Ramos (cell line): ENCODE measurements at regions not wholly inside any gene's neighbourhood (a gene's known extent, or its start where the extent isn't known, plus 50 kb on each side); places are given as distances from the start of the nearest gene placed in this dataset.

Experiments used
- in situ Hi-C: fragments of 300-500 bp; cut with MboI; formaldehyde crosslinking; loops from one replicate; pipeline ENCODE4 v1.14.3; 2022; ENCODE audit warnings: low sequenced_read_pairs; ENCODE audit not compliant: unreplicated experiment

DNA sequence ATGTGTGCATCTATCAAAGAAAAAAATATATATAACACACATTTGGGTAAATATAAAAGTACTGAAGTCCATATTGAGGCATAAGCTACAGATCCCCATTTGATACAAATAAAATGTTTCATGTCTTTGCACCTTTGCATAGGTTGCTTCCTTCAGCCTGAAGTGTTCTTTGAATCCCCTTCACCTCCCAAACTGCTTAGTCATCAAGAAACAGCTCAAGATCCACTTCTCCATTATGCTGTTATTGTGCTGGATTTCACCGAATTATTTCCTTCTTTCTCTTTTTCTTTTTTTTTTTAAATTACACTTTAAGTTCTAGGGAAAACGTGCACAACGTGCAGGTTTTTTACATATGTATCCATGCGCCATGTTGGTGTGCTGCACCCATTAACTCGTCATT lies 419.1 kb downstream of the ENC1 start:
- in situ Hi-C loops: no loop called here

DNA sequence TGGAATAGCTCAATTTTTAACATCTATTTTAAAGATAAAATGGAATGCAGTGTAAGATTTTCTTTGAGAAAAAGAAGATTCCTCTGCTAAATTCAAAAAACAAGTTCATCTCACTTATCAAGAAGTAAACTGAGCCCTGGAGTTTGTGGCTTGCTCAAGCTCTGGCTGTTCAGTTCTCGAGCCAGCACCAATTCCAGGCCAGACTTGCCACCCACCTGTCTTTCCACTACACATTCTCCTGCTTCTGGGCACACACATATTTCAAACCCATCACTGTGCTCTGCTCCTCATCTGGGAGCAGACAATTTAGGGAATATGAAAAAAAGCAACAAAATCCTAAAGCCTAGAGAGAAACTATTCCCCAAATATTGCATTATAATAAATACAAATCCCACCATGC lies 424.5 kb downstream of the ENC1 start:
- in situ Hi-C loops: no loop called here

DNA sequence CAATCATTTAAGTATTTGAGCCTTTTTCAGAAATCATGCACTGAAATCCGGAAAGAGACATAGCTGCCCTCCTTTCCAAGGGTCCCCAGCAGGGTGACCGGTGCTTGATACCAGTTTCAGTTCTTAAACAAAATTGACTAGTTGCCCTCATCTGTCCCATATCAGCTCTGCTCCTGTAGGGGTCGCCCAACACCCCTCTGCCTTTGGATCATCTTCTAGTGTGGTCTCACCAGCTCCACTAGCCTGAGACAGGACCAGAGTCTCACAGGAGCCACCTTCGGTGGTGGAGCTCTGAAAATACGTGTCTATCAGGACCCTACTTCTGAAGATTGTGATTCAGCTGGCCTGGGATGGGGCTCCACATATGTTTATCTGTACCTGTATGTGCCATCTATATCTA lies 428.2 kb downstream of the ENC1 start:
- in situ Hi-C loops: no loop called here

DNA sequence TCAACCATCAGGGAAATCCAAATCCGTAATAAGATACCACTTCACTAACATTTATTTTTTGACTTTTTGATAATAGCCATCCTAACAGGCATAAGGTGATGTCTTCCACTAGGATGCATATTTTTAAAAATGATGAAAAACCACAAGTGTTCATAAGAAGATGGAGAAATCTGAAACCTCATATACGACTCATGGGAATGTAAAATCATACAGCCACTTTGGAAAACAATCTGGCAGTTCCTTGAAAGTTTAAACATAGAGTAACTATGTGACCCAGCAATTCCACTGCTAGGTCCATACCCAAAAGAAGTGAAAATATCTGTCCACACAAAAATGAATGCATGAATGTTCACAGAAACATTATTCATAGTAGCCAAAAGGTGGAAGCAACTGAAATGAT lies 431.0 kb downstream of the ENC1 start:
- in situ Hi-C loops: no loop called here

DNA sequence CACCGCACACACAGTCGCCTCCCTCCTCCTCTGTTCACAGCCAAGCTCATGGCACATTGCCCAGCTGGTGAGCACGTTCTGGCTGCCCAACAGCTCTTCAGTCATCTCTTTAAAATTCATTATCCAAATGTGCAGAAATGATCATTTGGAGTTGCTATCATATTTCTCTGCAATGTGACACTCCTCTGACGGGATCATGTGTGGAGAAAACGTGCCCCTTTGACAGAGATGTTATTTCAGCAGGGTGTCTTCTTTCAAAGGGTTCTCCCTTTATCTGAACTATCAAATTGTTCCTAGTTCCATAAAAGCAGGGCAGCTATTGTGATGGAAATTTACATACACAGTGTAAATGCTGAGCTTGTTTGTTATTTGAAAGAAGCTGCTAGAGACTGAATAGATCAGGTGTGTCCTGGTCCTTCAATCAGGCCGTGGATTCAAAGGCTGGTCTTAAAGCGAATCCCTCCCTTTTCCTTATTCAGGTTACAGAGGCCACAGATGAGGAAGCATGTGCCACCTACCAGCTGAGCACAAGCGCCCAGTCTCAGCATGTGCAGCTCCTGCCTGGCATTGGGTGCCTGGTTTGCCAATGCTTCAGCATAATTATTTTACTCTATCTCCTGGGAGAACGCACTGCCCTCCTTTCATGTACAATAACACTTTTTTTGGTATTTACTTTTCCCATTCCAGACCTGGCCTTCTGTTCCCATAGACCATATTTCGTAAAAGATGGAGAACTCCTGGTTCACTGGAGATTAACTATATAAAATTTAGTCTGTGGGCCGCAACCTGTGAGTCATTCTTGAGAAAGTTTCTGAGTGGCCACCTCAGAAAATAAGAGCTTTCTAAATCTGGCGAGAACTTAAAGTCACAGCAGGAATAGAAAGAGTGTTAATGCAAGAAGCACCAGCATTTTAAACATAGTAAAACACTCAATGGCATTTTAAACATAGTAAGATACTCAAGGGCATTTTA lies 433.7 kb downstream of the ENC1 start:
- in situ Hi-C loops: no loop called here

DNA sequence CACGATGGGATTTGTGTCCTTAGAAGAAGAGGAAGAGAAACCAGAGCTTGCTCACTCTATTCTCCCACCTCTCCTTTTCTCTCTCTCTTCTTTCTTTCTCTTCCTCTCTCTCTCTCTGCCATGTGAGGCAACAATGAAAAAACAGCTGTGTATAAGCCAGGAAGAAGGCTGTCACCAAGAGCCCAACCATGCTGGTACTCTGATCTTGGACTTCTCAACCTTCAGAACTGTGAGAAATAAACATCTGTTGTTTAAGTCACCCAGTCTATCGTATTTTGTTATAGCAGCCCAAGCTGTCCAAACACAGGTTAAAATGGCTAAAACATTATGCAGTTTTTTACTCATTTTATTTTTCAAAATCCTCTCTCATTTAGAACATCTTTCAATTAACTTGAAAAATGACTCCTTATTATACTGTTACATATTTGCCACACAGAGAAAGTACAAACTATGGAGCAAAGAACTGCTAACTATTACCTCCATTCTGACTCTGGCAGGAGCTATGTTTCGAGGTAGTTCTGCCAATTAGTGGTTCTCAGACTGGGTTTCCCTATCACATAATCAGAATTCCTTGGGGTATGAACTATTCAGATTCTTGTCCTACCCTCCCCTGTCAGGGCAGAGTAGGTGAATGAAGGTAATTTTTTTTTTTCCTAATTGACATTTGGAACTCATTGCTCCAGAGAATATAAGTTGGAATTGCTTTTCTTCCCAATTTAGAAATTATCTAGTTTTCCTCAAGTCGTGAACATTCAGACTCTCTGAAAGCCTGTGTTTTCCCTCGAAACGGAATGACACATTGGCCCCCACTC lies 434.6 kb downstream of the ENC1 start:
- in situ Hi-C loops: no loop called here

DNA sequence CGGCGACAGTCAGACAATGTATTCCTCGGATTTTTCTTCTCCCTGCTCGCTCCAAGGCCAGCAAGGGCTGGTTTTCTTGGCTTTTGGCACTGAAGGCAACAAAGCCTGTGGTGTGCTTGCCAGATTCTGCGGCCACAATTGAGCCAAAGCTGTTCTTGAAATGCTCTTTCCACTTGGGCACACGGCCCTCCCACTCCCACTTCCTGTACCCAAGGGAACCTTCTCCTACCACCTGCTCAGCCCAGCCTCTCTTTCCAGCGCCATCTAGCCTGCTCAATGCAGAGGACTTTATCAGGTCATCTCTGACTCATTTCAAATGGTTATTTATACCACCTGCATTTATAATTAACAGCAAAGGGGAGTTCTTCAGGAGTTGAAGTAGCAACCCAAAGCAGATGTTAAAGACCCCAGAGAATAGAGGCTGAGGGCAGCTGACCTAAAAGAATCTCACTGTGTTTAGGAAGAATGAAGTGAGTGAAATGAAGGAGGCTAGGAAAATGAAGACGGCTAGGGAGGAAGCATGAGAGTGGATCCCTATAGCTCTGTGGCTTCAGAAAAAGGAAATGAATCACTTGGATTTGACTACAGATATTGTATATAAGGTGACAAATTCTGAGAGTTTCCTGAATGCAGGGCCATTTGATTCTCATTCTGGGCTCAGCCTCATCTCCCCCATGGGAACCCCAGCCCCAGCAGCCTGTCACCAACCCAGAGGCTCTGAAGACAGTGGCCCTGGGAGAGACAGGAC lies 439.0 kb downstream of the ENC1 start:
- in situ Hi-C loops: no loop called here

DNA sequence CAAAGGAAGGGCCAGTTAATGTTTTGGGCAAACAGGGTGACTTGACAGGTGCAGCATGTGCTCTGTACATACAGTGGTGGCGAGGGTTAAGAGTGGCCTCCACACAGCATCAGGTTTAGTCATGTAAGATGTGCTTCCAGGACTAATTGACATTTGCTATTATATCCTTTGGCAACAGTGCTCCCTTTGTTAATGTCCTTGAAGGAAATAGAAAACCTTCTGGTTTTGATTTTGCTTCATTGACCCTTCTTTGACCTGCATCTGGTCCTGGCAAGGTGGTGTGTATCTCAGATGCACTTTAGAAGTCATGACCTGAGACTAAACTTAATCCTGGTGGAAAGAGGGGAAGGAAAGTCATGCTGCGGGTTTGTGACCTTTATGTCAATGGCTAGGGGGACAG lies 440.0 kb downstream of the ENC1 start:
- in situ Hi-C loops: no loop called here

DNA sequence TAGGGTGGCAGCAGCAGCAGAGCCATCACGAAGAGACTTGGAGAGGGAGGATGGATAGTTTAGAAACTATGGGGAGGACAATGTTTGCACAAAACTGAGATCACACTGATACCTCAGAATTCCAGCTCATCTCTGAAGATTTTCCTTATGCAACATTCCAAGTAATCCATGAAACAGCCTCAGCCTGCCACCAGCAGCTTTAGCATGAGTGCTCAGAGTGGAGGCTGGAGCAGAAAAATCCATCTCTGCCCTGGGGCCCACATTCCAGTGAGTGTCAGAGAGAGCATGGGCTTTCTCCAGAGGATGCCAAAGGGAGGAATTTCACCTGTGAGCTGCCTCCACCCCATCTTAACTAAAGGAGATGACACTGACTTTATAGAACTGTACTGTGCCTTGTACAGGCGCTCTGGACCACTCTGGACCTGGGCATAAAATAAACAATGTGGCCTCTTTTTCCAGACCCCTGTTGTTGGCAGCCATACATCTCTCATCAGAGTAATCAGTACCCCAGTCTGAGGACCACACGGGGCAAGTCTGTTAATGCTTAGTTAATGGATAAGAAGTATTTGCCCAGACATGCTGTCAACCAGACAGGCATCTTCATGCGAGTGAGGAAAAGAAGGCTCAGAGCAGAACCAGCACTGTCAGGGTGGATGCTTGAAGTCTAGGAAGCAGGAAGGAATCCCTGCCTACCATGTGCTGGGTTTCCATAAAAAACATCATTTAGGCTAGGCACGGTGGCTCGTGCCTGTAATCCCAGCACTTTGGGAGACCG lies 440.9 kb downstream of the ENC1 start:
- in situ Hi-C loops: no loop called here

DNA sequence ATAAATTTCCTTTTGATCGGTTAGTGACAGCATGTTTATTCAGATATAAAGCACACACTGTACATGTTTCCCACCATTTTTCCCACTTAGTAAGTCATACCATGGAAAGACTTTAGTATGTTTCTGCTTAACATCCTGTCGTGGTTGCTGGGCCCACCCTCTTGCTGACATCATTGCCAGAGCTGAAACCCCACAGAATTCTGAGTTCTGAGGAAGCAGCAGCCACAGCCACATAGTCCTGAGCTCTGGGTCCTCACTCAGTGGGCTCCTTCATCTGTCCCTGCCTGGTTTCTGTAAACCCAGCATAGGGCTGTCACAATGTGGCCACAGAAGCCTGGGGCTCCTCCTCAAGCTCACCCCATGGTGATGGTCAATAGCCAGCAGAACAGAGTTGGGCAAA lies 441.5 kb downstream of the ENC1 start:
- in situ Hi-C loops: no loop called here

DNA sequence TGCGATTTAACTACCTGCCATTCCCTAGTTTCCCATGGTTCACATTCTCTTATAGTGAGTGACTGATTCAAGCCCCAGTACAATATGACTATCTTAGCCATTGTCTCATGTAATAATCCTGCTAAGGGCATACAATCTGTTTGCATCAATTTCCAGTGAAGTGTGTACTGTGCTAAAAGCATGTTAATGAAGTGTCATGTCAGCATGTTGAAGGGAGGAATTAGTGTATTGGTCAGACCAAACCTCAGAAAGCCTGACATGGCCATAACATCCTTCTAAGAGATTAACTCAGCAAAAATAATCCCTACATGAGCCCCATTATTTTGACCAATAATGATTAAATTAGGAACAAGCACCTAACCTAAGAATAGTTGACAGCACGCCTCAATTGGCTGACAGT lies 442.4 kb downstream of the ENC1 start:
- in situ Hi-C loops: no loop called here

DNA sequence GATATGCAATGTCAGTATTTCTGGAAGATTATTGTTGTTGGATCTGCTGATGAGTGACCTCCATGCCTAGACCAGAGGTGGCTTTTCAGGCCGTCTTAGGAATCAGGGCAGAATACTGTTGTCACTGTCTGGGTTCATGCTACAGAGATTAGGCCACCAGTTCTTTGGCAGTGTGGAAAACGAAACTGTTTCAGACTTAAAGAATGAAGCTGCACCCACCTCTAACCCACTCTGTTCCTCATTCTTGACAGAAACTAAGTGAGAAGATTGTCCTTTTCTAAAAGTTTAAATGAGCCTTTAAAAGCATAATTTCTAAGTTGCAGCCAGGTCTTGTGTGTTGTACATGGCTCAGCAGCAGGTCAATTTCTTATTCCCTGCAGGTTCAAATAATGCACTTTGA lies 444.3 kb downstream of the ENC1 start:
- in situ Hi-C loops: no loop called here

DNA sequence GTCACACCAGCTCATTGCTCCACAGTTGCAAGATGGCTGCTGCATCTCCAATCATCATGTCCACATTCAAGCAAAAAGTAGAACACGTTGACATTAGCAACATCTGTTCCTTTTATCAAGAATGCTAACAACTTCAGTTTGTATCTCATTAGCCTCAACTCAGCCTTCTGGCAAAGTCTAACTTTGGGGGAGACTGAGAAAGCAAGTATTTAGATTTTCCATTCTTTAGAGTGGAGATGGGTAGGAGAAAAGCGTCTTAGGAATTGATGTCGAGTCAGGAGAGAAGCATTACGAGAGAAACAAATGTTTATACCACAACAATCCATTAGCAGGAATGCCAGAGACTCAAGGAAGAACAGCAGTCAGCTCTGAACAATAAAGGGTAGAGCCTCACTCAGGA lies 446.3 kb downstream of the ENC1 start:
- in situ Hi-C loops: no loop called here

DNA sequence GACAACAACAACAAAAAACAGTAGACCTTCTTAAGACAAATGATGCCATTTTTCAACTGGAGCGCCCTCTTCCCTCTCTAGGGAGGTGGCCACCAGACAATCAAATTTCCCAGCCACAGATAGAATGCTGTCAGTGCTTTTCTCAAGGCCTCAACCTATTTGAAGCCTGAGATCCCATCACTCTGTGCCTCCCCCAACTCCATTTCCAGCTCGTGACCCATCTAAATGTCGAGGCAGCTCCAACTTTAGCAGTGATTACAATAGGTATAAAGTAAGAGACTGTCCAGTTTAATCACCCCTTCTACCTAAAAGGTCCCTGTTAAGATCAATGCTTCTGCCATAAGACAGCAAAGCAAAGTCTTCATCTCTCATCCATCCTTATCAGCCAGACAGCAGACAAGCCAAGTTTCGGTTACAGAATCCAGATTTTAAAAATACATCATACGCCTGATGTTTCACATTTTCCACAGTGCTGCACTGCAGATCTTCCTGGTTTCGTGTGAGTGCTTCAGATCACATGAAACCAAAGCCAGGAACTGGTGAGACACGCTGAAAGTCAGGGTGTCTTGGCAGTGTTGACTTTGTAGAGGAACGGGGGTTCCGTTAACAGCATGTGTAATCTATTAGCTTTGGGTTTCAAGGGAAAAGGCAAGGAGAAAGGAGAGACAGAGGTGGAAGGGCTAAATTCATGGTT lies 447.8 kb downstream of the ENC1 start:
- in situ Hi-C loops: no loop called here

DNA sequence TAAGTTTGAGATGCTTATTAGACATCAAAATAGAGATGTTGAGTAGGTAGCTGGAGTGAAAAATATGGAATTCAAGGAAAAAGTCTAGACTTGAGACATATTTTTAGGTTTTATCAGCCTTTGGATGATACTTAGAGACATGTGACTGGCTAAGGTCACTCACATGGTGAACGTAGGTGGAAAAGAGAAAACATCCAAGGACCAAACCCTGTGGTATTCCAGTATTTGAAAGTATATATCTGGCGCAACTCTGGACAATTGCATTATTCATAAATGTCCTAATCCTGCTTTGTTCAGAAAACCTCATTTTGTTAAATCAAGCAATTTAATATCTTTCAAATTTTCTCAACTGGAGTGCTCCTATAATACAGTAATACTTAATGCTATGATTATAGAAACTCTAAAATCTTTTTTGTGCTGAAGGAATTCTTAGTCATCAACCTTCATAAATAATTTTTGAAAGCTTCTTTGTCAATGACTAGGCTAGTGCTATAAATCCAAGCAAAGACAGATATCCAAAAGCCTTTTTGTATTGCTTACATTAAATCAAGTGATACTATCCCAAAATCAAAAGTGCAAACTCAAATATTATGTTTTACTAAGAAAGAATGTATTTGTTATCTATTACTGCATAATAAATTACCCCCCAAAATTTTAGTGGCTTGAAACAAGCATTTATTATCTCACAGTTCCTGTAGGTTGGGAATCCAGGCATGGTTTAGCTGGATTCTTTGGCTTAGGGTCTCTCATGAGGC lies 452.0 kb downstream of the ENC1 start:
- in situ Hi-C loops: no loop called here

DNA sequence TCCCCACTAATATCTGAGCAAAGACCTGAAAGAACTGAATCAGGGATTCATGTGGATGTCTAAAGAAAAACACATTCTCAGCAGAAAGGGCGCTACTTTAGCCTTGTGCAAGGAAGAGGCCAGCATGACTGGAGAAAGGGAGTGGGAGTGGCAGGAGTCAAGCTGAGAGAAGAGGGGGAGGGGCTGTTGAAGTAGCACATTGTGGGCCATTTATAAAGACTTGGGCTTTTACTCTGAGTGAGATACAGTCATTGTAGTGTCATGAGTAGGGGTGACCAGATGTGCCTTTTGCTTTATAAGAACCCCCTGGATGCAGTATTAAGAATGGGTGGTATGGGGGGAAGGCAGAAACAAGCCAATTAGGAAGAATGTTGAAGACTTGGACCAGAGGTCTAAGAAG lies 452.8 kb downstream of the ENC1 start:
- in situ Hi-C loops: no loop called here

DNA sequence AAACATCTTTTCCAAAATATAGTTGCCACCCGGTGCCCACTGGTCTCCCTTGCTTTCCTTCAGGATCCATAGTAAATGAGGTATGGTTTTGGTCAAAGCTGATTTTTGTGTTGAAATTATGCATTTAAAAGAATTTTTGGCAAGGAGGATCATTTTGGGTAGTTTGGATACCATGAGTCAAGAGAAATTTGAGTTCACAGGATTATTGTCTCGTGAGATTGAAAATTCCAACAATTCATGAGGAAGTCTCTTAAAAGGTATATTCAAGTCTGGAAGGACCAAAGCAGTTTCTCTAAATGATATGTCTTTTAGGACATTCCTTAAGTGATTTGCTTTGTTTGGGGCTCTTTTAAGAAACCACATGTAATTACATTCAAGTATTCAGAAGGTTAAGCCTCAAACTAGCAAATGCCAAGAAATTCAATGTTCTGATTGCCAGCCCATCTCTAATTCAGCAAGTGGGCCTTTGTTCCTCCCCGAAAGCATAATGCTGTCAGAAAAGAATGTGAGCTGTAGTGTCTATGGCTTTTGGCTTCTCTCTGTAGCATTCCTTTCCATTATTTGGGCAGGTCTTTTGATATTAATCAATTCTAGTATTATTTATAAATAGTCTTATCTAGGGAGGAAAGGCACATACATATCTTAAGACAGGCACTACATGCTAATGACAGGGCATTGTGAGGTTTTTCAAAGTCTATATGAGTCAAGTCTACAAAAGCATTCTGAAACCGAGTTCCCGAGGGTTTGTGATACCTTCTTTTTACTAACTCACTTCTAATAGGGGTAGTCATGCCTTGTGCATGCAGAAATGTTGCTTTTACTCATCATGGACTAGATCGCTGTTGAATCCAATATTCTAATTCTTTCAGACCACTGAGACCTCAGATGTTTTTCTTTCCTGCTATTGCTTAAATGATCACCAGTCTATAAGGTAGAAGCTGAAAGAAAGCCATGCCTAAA lies 453.9 kb downstream of the ENC1 start:
- in situ Hi-C loops: no loop called here

DNA sequence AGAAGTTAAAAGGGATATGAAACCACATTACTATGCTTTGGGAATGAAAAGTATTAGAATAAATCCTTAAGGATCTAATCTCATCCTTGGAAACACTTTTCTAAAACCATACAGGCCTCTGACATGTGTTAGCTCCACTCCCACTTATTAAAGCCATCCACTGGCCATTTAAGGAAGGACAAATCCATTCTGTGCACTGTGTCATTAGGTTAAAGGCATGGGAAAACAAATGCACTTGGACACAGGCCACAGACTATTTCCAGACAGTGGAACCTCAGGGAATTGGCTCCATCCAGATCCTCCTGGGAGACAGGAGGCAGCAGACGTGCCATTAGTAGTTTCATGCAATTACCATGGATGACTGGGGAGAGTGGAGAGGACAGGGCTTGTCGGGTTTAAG lies 454.9 kb downstream of the ENC1 start:
- in situ Hi-C loops: no loop called here
